ENCODE measurements at regions not wholly inside any gene's neighbourhood (a gene's known extent, or its start where the extent isn't known, plus 50 kb on each side); places are given as distances from the start of the nearest gene placed in this dataset.

- TF ChIP-seq, protein P1, sequence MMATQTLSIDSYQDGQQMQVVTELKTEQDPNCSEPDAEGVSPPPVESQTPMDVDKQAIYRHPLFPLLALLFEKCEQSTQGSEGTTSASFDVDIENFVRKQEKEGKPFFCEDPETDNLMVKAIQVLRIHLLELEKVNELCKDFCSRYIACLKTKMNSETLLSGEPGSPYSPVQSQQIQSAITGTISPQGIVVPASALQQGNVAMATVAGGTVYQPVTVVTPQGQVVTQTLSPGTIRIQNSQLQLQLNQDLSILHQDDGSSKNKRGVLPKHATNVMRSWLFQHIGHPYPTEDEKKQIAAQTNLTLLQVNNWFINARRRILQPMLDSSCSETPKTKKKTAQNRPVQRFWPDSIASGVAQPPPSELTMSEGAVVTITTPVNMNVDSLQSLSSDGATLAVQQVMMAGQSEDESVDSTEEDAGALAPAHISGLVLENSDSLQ (IDR thresholded peaks at IDR 0.05): 0 out of 2 replicates have a peak, but pooled peaks have one; percentile 17
- no peak for TF ChIP-seq RBM39 (optimal IDR thresholded peaks at IDR 0.05; ENCODE audit: low read depth, low read length)
- no peak for TF ChIP-seq RFX5 (IDR thresholded peaks at IDR 0.05; ENCODE audit: low read depth, low read length)
- no peak for TF ChIP-seq L3MBTL2 (IDR thresholded peaks at IDR 0.05)
- TF ChIP-seq, protein P2, sequence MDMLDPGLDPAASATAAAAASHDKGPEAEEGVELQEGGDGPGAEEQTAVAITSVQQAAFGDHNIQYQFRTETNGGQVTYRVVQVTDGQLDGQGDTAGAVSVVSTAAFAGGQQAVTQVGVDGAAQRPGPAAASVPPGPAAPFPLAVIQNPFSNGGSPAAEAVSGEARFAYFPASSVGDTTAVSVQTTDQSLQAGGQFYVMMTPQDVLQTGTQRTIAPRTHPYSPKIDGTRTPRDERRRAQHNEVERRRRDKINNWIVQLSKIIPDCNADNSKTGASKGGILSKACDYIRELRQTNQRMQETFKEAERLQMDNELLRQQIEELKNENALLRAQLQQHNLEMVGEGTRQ (CRISPR knock-in tag; IDR thresholded peaks at IDR 0.05): no peak
- no peak for TF ChIP-seq PRMT5 (CRISPR knock-in tag; IDR thresholded peaks at IDR 0.05)
- no peak for TF ChIP-seq ZNF644 (tag; IDR thresholded peaks at IDR 0.05; ENCODE audit: low read depth)
- TF ChIP-seq SMAD4 (CRISPR knock-in tag; conservative IDR thresholded peaks at IDR 0.05): 0 out of 2 replicates have a peak, but pooled peaks have one; percentile 17
- TF ChIP-seq C11orf30 (IDR thresholded peaks at IDR 0.05; ENCODE audit: low read depth): no peak
- no peak for TF ChIP-seq KLF16 (IDR thresholded peaks at IDR 0.05)
- TF ChIP-seq ELF2 (CRISPR knock-in tag; IDR thresholded peaks at IDR 0.05): no peak
- TF ChIP-seq, protein P3, sequence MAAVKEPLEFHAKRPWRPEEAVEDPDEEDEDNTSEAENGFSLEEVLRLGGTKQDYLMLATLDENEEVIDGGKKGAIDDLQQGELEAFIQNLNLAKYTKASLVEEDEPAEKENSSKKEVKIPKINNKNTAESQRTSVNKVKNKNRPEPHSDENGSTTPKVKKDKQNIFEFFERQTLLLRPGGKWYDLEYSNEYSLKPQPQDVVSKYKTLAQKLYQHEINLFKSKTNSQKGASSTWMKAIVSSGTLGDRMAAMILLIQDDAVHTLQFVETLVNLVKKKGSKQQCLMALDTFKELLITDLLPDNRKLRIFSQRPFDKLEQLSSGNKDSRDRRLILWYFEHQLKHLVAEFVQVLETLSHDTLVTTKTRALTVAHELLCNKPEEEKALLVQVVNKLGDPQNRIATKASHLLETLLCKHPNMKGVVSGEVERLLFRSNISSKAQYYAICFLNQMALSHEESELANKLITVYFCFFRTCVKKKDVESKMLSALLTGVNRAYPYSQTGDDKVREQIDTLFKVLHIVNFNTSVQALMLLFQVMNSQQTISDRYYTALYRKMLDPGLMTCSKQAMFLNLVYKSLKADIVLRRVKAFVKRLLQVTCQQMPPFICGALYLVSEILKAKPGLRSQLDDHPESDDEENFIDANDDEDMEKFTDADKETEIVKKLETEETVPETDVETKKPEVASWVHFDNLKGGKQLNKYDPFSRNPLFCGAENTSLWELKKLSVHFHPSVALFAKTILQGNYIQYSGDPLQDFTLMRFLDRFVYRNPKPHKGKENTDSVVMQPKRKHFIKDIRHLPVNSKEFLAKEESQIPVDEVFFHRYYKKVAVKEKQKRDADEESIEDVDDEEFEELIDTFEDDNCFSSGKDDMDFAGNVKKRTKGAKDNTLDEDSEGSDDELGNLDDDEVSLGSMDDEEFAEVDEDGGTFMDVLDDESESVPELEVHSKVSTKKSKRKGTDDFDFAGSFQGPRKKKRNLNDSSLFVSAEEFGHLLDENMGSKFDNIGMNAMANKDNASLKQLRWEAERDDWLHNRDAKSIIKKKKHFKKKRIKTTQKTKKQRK (IDR thresholded peaks at IDR 0.05; ENCODE audit: borderline replicate concordance, low read depth, low read length): no peak
- TF ChIP-seq YY1 (IDR thresholded peaks at IDR 0.05; ENCODE audit: borderline replicate concordance in 1 of 3, control insufficient read depth in 1 of 3, extremely low read depth in 1 of 3, insufficient read depth in 3 of 3, insufficient read length in 1 of 3, insufficient replicate concordance in 2 of 3, low read depth in 1 of 3, low read length in 2 of 3): no peak
- no peak for TF ChIP-seq ZNF785 (CRISPR knock-in tag; IDR thresholded peaks at IDR 0.05)
- TF ChIP-seq CEBPG (CRISPR knock-in tag; IDR thresholded peaks at IDR 0.05): no peak
- TF ChIP-seq CEBPG (tag; conservative IDR thresholded peaks at IDR 0.05 in 1 of 2, IDR thresholded peaks at IDR 0.05 in 1 of 2): peak; percentile 35 to 72; a peak in 3 of 4 replicates
- TF ChIP-seq ZBTB8A (IDR thresholded peaks at IDR 0.05; ENCODE audit: partially characterized antibody): no peak
- no peak for TF ChIP-seq SAFB2 (IDR thresholded peaks at IDR 0.05; ENCODE audit: borderline replicate concordance, low read depth, low read length, severe bottlenecking)
- no peak for TF ChIP-seq COPS2 (conservative IDR thresholded peaks at IDR 0.05)
These were observed 85.3 kb upstream of the SIMC1 start (continued) for GRCh38 chr5:176152930-176153311.
